Neural progenitor cell (in vitro differentiated cells): ENCODE measurements at regions not wholly inside any gene's neighbourhood (a gene's known extent, or its start where the extent isn't known, plus 50 kb on each side); places are given as distances from the start of the nearest gene placed in this dataset.

Experiments
- DNase-seq: peaks from one replicate; pipeline ENCODE4 v3.0.0-alpha.2; 2016; ENCODE audit warnings: low spot score
- H2AFZ ChIP-seq: fragments of 200-600 bp; sonication (generic); replicated peaks from 2 replicates; pipeline ENCODE4 v1.6.1; 2016; ENCODE audit warnings: antibody characterized with exemption
- H3F3A ChIP-seq: fragments of 200-600 bp; sonication (generic); 2 replicates; pipeline ENCODE4 v1.6.1; 2016; ENCODE audit warnings: antibody characterized with exemption, low read depth
- H3K27ac ChIP-seq: fragments of 200-600 bp; sonication (generic); 2 replicates; pipeline ENCODE4 v1.5.1; 2016; ENCODE audit warnings: mild to moderate bottlenecking
- H3K27me3 ChIP-seq: fragments of 200-600 bp; sonication (generic); 2 replicates; pipeline ENCODE4 v1.6.1; 2016; ENCODE audit warnings: mild to moderate bottlenecking, moderate library complexity
- H3K36me3 ChIP-seq: fragments of 200-600 bp; sonication (generic); 2 replicates; pipeline ENCODE4 v1.5.1; 2016
- H3K4me1 ChIP-seq: fragments of 200-600 bp; sonication (generic); 2 replicates; pipeline ENCODE4 v1.6.1; 2016; ENCODE audit warnings: mixed run types
- H3K4me2 ChIP-seq: fragments of 200-600 bp; sonication (generic); 2 replicates; pipeline ENCODE4 v1.6.1; 2016
- H3K4me3 ChIP-seq: fragments of 200-600 bp; sonication (generic); 2 replicates; pipeline ENCODE4 v1.5.1; 2016
- H3K79me2 ChIP-seq: fragments of 200-600 bp; sonication (generic); 2 replicates; pipeline ENCODE4 v1.6.1; 2016; ENCODE audit warnings: low read depth
- H3K9ac ChIP-seq: fragments of 200-600 bp; sonication (generic); 2 replicates; pipeline ENCODE4 v1.6.1; 2016
- H3K9me3 ChIP-seq: fragments of 200-600 bp; sonication (generic); 2 replicates; pipeline ENCODE4 v1.5.1; 2016; ENCODE audit warnings: low read depth
- H4K20me1 ChIP-seq: fragments of 200-600 bp; sonication (generic); 2 replicates; pipeline ENCODE4 v1.6.1; 2016; ENCODE audit warnings: low read depth
- H3K27ac Mint-ChIP-seq: 3 replicates; pipeline ENCODE4 v1.8.0; 2021; ENCODE audit warnings: mixed read lengths
- H3K27me3 Mint-ChIP-seq: 2 replicates; pipeline ENCODE4 v1.8.0; 2022; ENCODE audit warnings: low read depth, mild to moderate bottlenecking, inconsistent platforms, moderate library complexity, mixed read lengths; ENCODE audit not compliant: insufficient read depth
- H3K36me3 Mint-ChIP-seq: 3 replicates; pipeline ENCODE4 v1.8.0; 2021; ENCODE audit warnings: mixed read lengths
- H3K4me1 Mint-ChIP-seq: 3 replicates; pipeline ENCODE4 v1.8.0; 2021; ENCODE audit warnings: mixed read lengths
- H3K4me3 Mint-ChIP-seq: 3 replicates; pipeline ENCODE4 v1.8.0; 2021; ENCODE audit warnings: mild to moderate bottlenecking, moderate library complexity, mixed read lengths
- H3K9me3 Mint-ChIP-seq: 3 replicates; pipeline ENCODE4 v1.8.0; 2020; ENCODE audit warnings: mixed read lengths
- CTCF ChIP-seq: fragments of 200-600 bp; sonication (generic); IDR thresholded peaks from 2 replicates; pipeline ENCODE4 v1.5.1; 2017; ENCODE audit warnings: antibody characterized with exemption, mild to moderate bottlenecking
- EZH2 ChIP-seq: fragments of 200-600 bp; sonication (generic); IDR thresholded peaks from 2 replicates; pipeline ENCODE4 v1.6.1; 2017; ENCODE audit warnings: antibody characterized with exemption, mild to moderate bottlenecking, moderate library complexity
- EZH2phosphoT487 ChIP-seq: fragments of 200-600 bp; sonication (generic); IDR thresholded peaks from 2 replicates; pipeline ENCODE4 v1.6.1; 2017; ENCODE audit warnings: antibody characterized with exemption

- no peak overlapping the region for H3K4me2 ChIP-seq
- no peaks in the 10 kb centered on the region for H3K9me3 ChIP-seq
- H3K27ac ChIP-seq, result no peak overlapping the region
- H3K9ac ChIP-seq, result no peak overlapping the region
- no peaks in the 10 kb centered on the region for H3K36me3 Mint-ChIP-seq
- TF ChIP-seq CTCF, result no peak
- TF ChIP-seq EZH2phosphoT487, result no peak
- no peak for TF ChIP-seq EZH2
- H3K4me3 Mint-ChIP-seq, result no peak overlapping the region
- no peak for DNase-seq
- peaks cover 2% of the 10 kb centered on the region for H3K27me3 Mint-ChIP-seq
- no peaks in the 10 kb centered on the region for H3K9me3 Mint-ChIP-seq
- H3K36me3 ChIP-seq, result no peaks in the 10 kb centered on the region
- H3K4me3 ChIP-seq, result no peak overlapping the region
- H3K4me1 ChIP-seq, result peaks cover 3% of the 10 kb centered on the region
- no peak overlapping the region for H3K27ac Mint-ChIP-seq
- H4K20me1 ChIP-seq, result no peaks in the 10 kb centered on the region
- H3K79me2 ChIP-seq, result no peaks in the 10 kb centered on the region
- H3K4me1 Mint-ChIP-seq, result peaks cover 31% of the 10 kb centered on the region
- H3F3A ChIP-seq, result no peaks in the 10 kb centered on the region
- H2AFZ ChIP-seq, result no peak overlapping the region
- no peaks in the 10 kb centered on the region for H3K27me3 ChIP-seq
These were observed 144.6 kb upstream of the NFIA start for GRCh38 chr1:60937720-60938119.

- no peaks in the 10 kb centered on the region for H3K9me3 ChIP-seq
- H3K4me2 ChIP-seq, result no peak overlapping the region
- peak overlapping the region; percentile 55 for H2AFZ ChIP-seq
- no peak overlapping the region for H3K4me3 ChIP-seq
- DNase-seq, result no peak
- Mint-ChIP-seq H3K27ac (no peak overlapping the region), H3K36me3 (no peaks in the 10 kb centered on the region), H3K4me3 (no peak overlapping the region), H3K27me3 (peaks cover 2% of the 10 kb centered on the region), H3K9me3 (no peaks in the 10 kb centered on the region), H3K4me1 (peaks cover 25% of the 10 kb centered on the region)
- no peak for TF ChIP-seq CTCF
- no peak for TF ChIP-seq EZH2phosphoT487
- TF ChIP-seq EZH2, result no peak
- H3K36me3 ChIP-seq, result no peaks in the 10 kb centered on the region
- H3K79me2 ChIP-seq, result no peaks in the 10 kb centered on the region
- no peak overlapping the region for H3K9ac ChIP-seq
- H3K4me1 ChIP-seq, result peaks cover 3% of the 10 kb centered on the region
- no peaks in the 10 kb centered on the region for H3K27me3 ChIP-seq
- H3K27ac ChIP-seq, result no peak overlapping the region
- no peaks in the 10 kb centered on the region for H3F3A ChIP-seq
- H4K20me1 ChIP-seq, result no peaks in the 10 kb centered on the region
These were observed 145.6 kb upstream of the NFIA start for GRCh38 chr1:60936591-60937342.

- Histone ChIP-seq H3K4me1 (peaks cover 6% of the 10 kb centered on the region), H3K9ac (no peak overlapping the region), H3F3A (no peaks in the 10 kb centered on the region), H3K27me3 (no peaks in the 10 kb centered on the region), H3K4me3 (no peak overlapping the region), H3K79me2 (no peaks in the 10 kb centered on the region), H3K4me2 (no peak overlapping the region), H4K20me1 (no peaks in the 10 kb centered on the region), H3K27ac (no peak overlapping the region), H3K9me3 (no peaks in the 10 kb centered on the region), H3K36me3 (no peaks in the 10 kb centered on the region), H2AFZ (peak overlapping the region; percentile 55)
- DNase-seq, result no peak
- H3K36me3 Mint-ChIP-seq, result no peaks in the 10 kb centered on the region
- peaks cover 28% of the 10 kb centered on the region for H3K4me1 Mint-ChIP-seq
- H3K9me3 Mint-ChIP-seq, result no peaks in the 10 kb centered on the region
- H3K27ac Mint-ChIP-seq, result no peak overlapping the region
- no peak overlapping the region for H3K4me3 Mint-ChIP-seq
- TF ChIP-seq EZH2phosphoT487 (no peak), CTCF (no peak), EZH2 (no peak)
- peaks cover 2% of the 10 kb centered on the region for H3K27me3 Mint-ChIP-seq
These were observed 146.2 kb upstream of the NFIA start for GRCh38 chr1:60936163-60936562.
